ENCODE measurements at regions not wholly inside any gene's neighbourhood (a gene's known extent, or its start where the extent isn't known, plus 50 kb on each side); places are given as distances from the start of the nearest gene placed in this dataset.
"Not testable (repeated sequence)": the region's sequence is repeated elsewhere in the genome, so short reads cannot be mapped to it uniquely, and the experiment has no call there.

DNA sequence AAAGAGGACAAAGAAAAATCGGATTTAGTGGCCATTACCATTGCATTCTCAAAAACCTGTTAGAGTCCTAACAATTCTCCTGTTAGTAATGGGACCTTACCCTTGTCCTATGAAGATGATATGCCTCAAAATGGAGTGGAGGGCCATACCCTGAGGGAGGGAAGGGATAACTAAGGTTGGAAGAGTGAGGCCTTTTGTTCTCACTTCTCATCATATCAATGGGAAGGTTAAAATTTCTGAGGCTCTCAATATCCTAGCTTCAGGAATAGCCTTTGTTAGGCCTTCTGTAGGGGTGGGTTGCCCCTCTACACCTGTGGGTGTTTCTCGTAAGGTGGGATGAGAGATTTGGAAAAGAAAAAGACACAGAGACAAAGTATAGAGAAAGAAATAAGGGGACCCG is 109.4 kb upstream of the SGIP1 start:
- not testable (repeated sequence) for H3K4me1 Mint-ChIP-seq; DNase-seq (ENCODE audit: low spot score in 2 of 2, unreplicated experiment in 2 of 2); H3K36me3 Mint-ChIP-seq; H3K27me3 Mint-ChIP-seq (ENCODE audit: low read depth); H3K4me3 Mint-ChIP-seq; H3K27ac Mint-ChIP-seq
- peaks cover 37% of the 10 kb centered on the region for H3K9me3 Mint-ChIP-seq

DNA sequence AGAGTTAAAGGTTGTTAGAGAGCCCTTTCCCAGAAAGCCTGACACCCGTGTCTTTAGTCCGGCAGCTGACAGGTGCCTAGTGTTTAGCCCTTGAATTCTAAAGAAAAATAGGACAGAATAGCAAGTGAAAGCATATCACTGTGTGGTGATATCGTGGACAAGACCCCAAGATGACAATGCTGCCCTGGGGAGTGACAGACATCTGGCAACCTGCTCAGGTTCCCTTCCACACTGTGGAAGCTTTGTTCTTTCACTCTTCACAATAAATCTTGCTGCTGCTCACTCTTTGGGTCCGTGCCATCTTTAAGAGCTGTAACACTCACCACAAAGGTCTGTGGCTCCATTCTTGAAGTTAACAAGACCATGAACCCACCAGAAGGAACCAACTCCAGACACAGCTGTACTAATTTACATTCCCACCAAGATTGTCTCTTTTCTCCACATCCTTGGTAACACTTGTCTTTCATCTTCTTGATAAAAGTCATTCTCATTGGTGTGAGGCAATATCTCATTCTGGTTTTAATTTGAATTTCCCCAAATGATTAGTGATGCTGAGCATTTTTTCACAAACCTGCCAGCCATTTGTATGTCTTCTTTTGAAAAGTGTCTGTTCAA is 107.6 kb upstream of the SGIP1 start:
- H3K27ac Mint-ChIP-seq, result no peak overlapping the region
- no peaks in the 10 kb centered on the region for H3K4me1 Mint-ChIP-seq
- no peak for DNase-seq (ENCODE audit: low spot score in 2 of 2, unreplicated experiment in 2 of 2)
- no peaks in the 10 kb centered on the region for H3K27me3 Mint-ChIP-seq (ENCODE audit: low read depth)
- TF ChIP-seq, protein P1, sequence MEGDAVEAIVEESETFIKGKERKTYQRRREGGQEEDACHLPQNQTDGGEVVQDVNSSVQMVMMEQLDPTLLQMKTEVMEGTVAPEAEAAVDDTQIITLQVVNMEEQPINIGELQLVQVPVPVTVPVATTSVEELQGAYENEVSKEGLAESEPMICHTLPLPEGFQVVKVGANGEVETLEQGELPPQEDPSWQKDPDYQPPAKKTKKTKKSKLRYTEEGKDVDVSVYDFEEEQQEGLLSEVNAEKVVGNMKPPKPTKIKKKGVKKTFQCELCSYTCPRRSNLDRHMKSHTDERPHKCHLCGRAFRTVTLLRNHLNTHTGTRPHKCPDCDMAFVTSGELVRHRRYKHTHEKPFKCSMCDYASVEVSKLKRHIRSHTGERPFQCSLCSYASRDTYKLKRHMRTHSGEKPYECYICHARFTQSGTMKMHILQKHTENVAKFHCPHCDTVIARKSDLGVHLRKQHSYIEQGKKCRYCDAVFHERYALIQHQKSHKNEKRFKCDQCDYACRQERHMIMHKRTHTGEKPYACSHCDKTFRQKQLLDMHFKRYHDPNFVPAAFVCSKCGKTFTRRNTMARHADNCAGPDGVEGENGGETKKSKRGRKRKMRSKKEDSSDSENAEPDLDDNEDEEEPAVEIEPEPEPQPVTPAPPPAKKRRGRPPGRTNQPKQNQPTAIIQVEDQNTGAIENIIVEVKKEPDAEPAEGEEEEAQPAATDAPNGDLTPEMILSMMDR (IDR thresholded peaks at IDR 0.05; ENCODE audit: unreplicated experiment), result no peak
- no peak overlapping the region for H3K4me3 Mint-ChIP-seq
- H3K36me3 Mint-ChIP-seq, result peaks cover 6% of the 10 kb centered on the region
- peaks cover 48% of the 10 kb centered on the region for H3K9me3 Mint-ChIP-seq

DNA sequence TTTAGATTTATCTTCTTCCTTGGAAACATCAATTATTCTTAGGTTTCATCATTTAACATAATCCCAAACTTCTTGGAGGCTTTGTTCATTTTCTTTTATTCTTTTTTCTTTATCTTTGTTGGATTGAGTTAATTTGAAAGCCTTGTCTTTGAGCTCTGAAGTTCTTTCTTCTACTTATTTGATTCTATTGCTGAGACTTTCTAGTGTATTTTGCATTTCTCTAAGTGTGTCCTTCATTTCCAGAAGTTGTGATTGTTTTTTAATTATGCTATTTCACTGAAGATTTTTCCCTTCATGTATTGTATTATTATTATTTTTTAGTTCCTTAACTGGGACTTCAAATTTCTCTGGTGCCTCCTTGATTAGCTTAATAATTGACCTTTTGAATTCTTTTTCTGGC is 103.1 kb upstream of the SGIP1 start:
- not testable (repeated sequence) for DNase-seq (ENCODE audit: low spot score in 2 of 2, unreplicated experiment in 2 of 2); H3K27ac Mint-ChIP-seq; H3K27me3 Mint-ChIP-seq (ENCODE audit: low read depth); H3K4me1 Mint-ChIP-seq; H3K4me3 Mint-ChIP-seq; H3K36me3 Mint-ChIP-seq
- H3K9me3 Mint-ChIP-seq, result peaks cover 44% of the 10 kb centered on the region

DNA sequence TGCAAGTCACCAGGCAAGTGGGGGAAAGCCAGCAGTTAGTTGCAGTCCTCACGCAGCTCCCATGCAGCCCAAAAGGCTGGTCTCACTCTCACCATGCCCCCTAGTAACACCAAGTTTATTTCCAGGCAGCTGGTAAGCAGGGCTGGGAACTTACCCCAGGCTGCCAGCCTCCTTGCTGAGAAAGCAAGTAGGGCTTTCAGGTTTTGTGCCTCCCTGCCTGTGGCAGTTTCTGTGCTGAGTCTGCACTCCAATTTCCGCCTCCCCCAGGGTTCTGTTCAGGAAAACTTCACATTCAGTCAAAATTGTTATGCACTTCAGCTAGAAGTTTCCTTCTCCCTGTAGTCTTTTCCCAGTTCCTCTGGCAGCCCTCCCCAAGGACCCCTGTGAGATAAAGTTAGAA is 102.0 kb upstream of the SGIP1 start:
- Mint-ChIP-seq H3K4me3 (no peak overlapping the region), H3K36me3 (peaks cover 6% of the 10 kb centered on the region), H3K9me3 (peaks cover 39% of the 10 kb centered on the region), H3K27me3 (ENCODE audit: low read depth) (no peaks in the 10 kb centered on the region), H3K27ac (no peak overlapping the region), H3K4me1 (peaks cover 4% of the 10 kb centered on the region)
- TF ChIP-seq, protein P1 (IDR thresholded peaks at IDR 0.05; ENCODE audit: unreplicated experiment), result no peak
- no peak for DNase-seq (ENCODE audit: low spot score in 2 of 2, unreplicated experiment in 2 of 2)

DNA sequence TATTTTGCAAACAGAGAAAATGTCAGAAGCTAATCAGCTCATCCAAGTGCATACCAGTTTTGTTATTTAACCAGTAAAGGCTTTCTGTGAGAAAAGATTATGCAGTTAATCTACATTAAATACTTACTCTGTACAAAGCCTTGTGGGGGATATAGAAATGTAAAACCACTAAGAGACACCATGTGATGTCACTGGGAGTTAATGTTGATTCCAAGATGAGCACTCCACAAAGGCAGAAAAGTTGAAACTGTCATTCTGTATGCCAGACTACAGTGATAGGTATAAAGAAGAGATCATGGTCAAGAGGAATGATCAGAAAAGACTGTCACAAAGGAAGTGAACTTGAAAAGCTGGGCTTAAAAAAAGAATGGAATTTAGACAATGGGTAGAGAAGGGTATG is 100.3 kb upstream of the SGIP1 start:
- Mint-ChIP-seq H3K27ac (no peak overlapping the region), H3K4me3 (no peak overlapping the region), H3K4me1 (peaks cover 4% of the 10 kb centered on the region), H3K27me3 (ENCODE audit: low read depth) (no peaks in the 10 kb centered on the region), H3K9me3 (peaks cover 27% of the 10 kb centered on the region), H3K36me3 (peaks cover 6% of the 10 kb centered on the region)
- TF ChIP-seq, protein P1 (IDR thresholded peaks at IDR 0.05; ENCODE audit: unreplicated experiment), result no peak
- DNase-seq (ENCODE audit: low spot score in 2 of 2, unreplicated experiment in 2 of 2), result no peak

DNA sequence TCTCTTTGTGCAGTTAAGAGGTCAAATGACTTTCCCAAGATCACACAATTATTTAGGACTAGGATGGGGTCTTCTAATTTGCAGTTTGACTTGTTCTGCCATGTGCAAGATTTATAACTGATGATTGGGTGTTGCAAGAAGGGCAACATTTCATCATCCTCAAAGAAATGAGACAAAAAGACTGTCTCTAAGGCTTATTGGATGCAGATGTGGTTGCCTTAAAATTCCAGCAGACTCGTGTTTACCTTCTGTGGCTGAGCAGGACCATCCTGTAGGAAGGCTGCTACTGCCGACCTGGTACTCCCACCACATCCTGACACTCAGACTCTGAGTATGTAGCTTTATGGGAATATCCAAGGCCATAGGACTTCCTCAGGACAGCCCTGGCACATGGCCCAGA is 99.9 kb upstream of the SGIP1 start:
- Mint-ChIP-seq H3K36me3 (peaks cover 6% of the 10 kb centered on the region), H3K9me3 (peaks cover 22% of the 10 kb centered on the region), H3K4me3 (no peak overlapping the region), H3K4me1 (peaks cover 4% of the 10 kb centered on the region), H3K27ac (no peak overlapping the region), H3K27me3 (ENCODE audit: low read depth) (no peaks in the 10 kb centered on the region)
- DNase-seq (ENCODE audit: low spot score in 2 of 2, unreplicated experiment in 2 of 2), result no peak
- TF ChIP-seq, protein P1 (IDR thresholded peaks at IDR 0.05; ENCODE audit: unreplicated experiment), result no peak

DNA sequence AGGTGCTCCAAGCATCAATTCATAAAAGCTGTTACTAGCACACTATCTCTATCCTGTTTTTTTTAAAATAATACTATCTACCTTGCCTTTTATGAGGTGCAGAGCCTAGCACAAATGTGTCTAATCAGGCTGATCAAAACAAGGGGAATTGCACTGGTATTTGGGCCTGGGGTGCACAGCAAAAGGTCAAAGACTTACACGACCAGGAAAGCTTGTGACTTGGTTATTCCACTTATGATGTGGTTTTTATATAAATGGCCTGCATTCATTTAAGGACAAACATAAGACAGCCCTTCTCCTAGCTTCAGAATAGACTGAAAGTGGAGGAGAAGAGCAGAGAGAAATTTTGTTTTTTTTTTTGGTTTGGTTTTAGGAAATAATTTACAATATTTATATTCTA is 98.4 kb upstream of the SGIP1 start:
- H3K27me3 Mint-ChIP-seq (ENCODE audit: low read depth), result no peaks in the 10 kb centered on the region

More for the DNA sequence above, 98.4 kb upstream of the SGIP1 start:
- Mint-ChIP-seq H3K4me1 (peaks cover 4% of the 10 kb centered on the region), H3K27ac (no peak overlapping the region), H3K36me3 (peaks cover 4% of the 10 kb centered on the region), H3K4me3 (no peak overlapping the region), H3K9me3 (peaks cover 9% of the 10 kb centered on the region)
- DNase-seq (ENCODE audit: low spot score in 2 of 2, unreplicated experiment in 2 of 2), result no peak
- TF ChIP-seq, protein P1 (IDR thresholded peaks at IDR 0.05; ENCODE audit: unreplicated experiment), result no peak

All from mesothelial cell of epicardium (in vitro differentiated cells).